AG04449 (cell line): ENCODE measurements at regions not wholly inside any gene's neighbourhood (a gene's known extent, or its start where the extent isn't known, plus 50 kb on each side); places are given as distances from the start of the nearest gene placed in this dataset.

Source experiments
- CTCF ChIA-PET: fragments of 350-600 bp; formaldehyde crosslinking; extraction: SDS; loops from one replicate; lab custom pipeline; 2021; ENCODE audit warnings: antibody characterized with exemption; lab: Yijun Ruan, JAX
- POLR2A ChIA-PET: fragments of 400-600, 350-600 bp; formaldehyde crosslinking; extraction: SDS; loops from one replicate; lab custom pipeline; 2020; ENCODE audit warnings: antibody characterized with exemption, inconsistent platforms; lab: Yijun Ruan, JAX
- DNase-seq: peaks from one replicate; pipeline ENCODE4 v3.0.0-alpha.2; 2010; ENCODE audit warnings: low read depth, low spot score
- H3K4me3 ChIP-seq: 2 replicates; pipeline ENCODE4 v1.5.1; 2011; ENCODE audit warnings: low read depth, mild to moderate bottlenecking, control low read depth, low read length
- TF ChIP-seq, protein P1 (sequence below): IDR thresholded peaks from one replicate; pipeline ENCODE4 v1.5.1; 2011; ENCODE audit warnings: mild to moderate bottlenecking, moderate library complexity, low read length, control low read depth, inconsistent platforms; ENCODE audit not compliant: insufficient read depth; ENCODE audit errors: missing control alignments

DNA sequence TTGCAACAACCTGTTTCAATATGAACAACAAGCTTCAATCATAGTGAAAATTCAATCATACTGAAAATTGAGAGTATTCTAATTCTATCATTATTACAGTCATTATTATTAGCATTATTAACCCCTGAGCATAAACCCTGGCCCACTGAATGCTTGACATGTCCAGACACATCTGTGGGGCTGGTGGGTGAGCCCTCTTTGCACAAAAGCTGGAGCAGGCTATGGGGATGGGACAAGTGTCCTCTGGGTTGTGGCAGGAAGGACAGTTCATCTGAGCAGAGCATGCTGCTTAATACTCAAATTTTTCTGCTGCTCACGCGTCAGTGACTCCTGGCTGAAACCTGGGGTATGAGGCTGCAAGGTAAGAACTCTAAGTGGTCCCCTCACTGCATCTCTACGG, 451.1 kb upstream of the POU3F3 start:
- ChIA-PET POLR2A (no interaction called here), CTCF (no interaction called here)
- TF ChIP-seq, protein P1, sequence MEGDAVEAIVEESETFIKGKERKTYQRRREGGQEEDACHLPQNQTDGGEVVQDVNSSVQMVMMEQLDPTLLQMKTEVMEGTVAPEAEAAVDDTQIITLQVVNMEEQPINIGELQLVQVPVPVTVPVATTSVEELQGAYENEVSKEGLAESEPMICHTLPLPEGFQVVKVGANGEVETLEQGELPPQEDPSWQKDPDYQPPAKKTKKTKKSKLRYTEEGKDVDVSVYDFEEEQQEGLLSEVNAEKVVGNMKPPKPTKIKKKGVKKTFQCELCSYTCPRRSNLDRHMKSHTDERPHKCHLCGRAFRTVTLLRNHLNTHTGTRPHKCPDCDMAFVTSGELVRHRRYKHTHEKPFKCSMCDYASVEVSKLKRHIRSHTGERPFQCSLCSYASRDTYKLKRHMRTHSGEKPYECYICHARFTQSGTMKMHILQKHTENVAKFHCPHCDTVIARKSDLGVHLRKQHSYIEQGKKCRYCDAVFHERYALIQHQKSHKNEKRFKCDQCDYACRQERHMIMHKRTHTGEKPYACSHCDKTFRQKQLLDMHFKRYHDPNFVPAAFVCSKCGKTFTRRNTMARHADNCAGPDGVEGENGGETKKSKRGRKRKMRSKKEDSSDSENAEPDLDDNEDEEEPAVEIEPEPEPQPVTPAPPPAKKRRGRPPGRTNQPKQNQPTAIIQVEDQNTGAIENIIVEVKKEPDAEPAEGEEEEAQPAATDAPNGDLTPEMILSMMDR = no peak
- H3K4me3 ChIP-seq = no peak overlapping the region
- DNase-seq = no peak

DNA sequence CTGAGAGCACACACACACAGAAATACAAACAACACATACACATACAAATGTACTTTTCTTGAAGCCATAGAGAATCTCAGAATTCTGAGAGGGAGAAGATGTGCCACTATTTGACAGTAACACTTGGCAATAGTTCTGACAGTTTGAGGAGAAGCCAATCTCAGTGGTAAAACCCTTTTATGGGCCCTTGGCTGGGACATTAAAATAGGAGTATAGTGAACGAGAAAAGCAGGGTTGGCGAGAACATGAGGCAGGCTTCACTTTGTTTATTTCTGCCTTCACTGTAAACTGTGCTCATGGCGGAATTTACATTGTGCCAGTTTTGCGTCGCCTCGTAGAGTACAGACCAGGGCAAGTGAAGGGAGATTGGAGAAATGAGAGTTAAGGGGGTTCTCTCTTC, 449.4 kb upstream of the POU3F3 start:
- no peak for DNase-seq
- ChIA-PET CTCF (no interaction called here), POLR2A (no interaction called here)
- TF ChIP-seq, protein P1 = no peak
- H3K4me3 ChIP-seq = no peak overlapping the region

DNA sequence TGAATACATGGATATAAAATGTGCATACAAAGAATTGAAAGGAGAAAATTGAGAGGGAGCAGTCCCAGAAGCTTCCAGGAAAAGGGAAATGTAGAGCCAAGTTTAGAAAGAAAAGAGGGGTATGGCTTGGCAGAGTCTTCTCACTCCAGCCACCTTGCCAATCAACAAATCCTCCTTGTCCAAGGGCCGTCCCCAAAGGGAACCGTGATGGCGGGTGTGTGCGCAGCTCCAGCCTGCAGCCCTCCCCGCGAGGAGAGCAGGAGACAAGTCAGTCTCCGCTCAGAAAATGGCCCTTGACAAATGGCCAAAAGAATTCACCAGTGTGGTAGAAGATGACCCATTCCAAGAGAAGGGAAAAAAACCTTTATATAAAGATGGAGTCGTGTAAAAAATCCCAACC, 448.3 kb upstream of the POU3F3 start:
- ChIA-PET CTCF (no interaction called here), POLR2A (no interaction called here)

DNA sequence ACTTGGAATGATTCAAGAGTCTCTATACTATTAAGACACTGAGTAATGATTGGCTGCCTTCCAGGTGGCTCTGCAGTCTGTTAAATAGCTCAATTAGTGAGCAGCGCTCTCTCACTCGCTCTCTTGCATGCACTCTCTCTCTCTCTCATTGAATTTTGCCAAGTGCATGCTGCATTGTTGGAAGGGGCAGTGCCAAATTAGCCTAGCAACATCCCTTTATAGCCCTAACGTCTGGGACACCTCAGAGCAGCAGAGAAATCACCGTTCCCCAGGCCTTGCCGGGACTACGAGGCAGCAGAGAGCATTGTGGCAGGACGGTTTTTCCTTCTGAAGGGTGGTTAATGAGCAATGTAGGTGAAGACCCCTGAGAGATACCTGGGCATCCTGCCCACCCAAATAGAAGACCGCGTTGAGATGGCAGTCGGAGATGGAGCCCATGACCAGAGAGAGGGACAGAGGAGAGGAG, 447.6 kb upstream of the POU3F3 start:
- TF ChIP-seq, protein P1 = no peak
- no peak for DNase-seq
- no peak overlapping the region for H3K4me3 ChIP-seq
- CTCF ChIA-PET = no interaction called here
- POLR2A ChIA-PET = no interaction called here

More for the DNA sequence above, 448.3 kb upstream of the POU3F3 start:
- TF ChIP-seq, protein P1 = no peak
- H3K4me3 ChIP-seq = no peak overlapping the region
- no peak for DNase-seq

DNA sequence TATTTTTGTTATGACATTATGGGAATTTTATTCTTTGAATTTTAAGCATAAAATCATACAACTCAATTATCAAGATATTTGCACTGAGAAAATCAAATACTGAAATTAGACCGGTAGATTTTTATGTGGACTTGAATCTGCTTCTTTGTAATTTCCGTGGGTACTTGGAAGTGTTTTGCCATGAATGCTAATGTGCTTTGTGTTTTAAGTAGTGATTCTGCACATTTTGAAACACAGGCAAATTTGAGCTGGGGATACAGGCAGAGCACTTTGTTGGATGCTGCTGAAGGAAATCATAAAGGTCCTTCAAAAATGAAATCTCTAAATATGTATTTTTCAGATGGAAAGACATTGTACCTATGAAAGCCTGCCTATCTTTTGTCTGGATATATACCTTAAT, 446.3 kb upstream of the POU3F3 start:
- no peak overlapping the region for H3K4me3 ChIP-seq
- DNase-seq = no peak
- TF ChIP-seq, protein P1 = no peak
- ChIA-PET POLR2A (no interaction called here), CTCF (no interaction called here)

DNA sequence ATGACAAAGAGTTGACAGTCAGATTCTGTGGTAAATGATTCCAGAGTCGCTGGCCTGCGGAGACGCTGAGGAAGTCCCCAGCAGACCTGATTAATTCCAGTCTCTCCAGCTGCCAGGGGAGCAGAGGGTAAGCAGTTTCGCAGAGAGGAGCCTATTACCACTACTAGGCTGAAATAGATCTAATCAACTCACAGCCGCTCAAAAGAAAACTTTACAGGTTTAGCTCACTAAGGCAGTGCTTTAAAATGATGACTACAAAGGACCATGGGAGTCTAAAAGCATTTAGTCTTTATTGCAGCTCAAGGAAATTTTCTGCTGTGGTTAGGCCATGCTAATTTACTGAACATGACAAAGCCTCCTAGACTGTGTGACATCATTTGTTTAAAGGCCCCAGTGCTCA, 445.6 kb upstream of the POU3F3 start:
- H3K4me3 ChIP-seq = no peak overlapping the region
- TF ChIP-seq, protein P1 = no peak
- POLR2A ChIA-PET = no interaction called here
- CTCF ChIA-PET = no interaction called here
- no peak for DNase-seq
